ENCODE measurements at regions not wholly inside any gene's neighbourhood (a gene's known extent, or its start where the extent isn't known, plus 50 kb on each side); places are given as distances from the start of the nearest gene placed in this dataset.

GRCh38 chr7:41385996-41386395 is 316.9 kb downstream of the INHBA start:
- no peak for TF ChIP-seq POLR2A (IDR thresholded peaks at IDR 0.05)
- no peak for TF ChIP-seq CTCF (IDR thresholded peaks at IDR 0.05)
